GM21515 (cell line): ENCODE measurements at regions not wholly inside any gene's neighbourhood (a gene's known extent, or its start where the extent isn't known, plus 50 kb on each side); places are given as distances from the start of the nearest gene placed in this dataset.

Source experiments
- ATAC-seq: cut with Tn5 transposase; IDR thresholded peaks from one replicate; pipeline ENCODE4 v1.9.1; 2021; ENCODE audit not compliant: unreplicated experiment

- ATAC-seq, result no peak
Measured at GRCh38 chr2:3138621-3139020, 239.0 kb downstream of the EIPR1 start.

GRCh38 chr2:3137651-3138300, 239.8 kb downstream of the EIPR1 start:
- no peak for ATAC-seq

GRCh38 chr2:3135676-3136075, 241.9 kb downstream of the EIPR1 start:
- no peak for ATAC-seq

GRCh38 chr2:3134026-3134571, 243.5 kb downstream of the EIPR1 start:
- no peak for ATAC-seq

GRCh38 chr2:3132966-3133365, 244.7 kb downstream of the EIPR1 start:
- ATAC-seq, result no peak

- ATAC-seq, result no peak
Measured at GRCh38 chr2:3132466-3132865, 245.2 kb downstream of the EIPR1 start.

- ATAC-seq, result no peak
Measured at GRCh38 chr2:3131636-3132326, 245.8 kb downstream of the EIPR1 start.

GRCh38 chr2:3130889-3131635, 246.6 kb downstream of the EIPR1 start:
- ATAC-seq, result no peak

- no peak for ATAC-seq
Measured at GRCh38 chr2:3130444-3130843, 247.2 kb downstream of the EIPR1 start.

GRCh38 chr2:3129867-3130266, 247.8 kb downstream of the EIPR1 start:
- ATAC-seq, result no peak

GRCh38 chr2:3128786-3129185, 248.8 kb downstream of the EIPR1 start:
- ATAC-seq, result no peak

- no peak for ATAC-seq
Measured at GRCh38 chr2:3127710-3128109, 249.9 kb downstream of the EIPR1 start.

- no peak for ATAC-seq
Measured at GRCh38 chr2:3126911-3127621, 250.6 kb downstream of the EIPR1 start.

- ATAC-seq, result no peak
Measured at GRCh38 chr2:3126171-3126910, 251.3 kb downstream of the EIPR1 start.

GRCh38 chr2:3125761-3126130, 251.9 kb downstream of the EIPR1 start:
- no peak for ATAC-seq

GRCh38 chr2:3125001-3125760, 252.4 kb downstream of the EIPR1 start:
- ATAC-seq, result no peak

- ATAC-seq, result no peak
Measured at GRCh38 chr2:3122525-3122924, 255.1 kb downstream of the EIPR1 start.

GRCh38 chr2:3121601-3122000, 256.0 kb downstream of the EIPR1 start:
- no peak for ATAC-seq

GRCh38 chr2:3117650-3118216, 259.9 kb downstream of the EIPR1 start:
- ATAC-seq, result no peak
